HUES6 (cell line): ENCODE measurements at regions not wholly inside any gene's neighbourhood (a gene's known extent, or its start where the extent isn't known, plus 50 kb on each side); places are given as distances from the start of the nearest gene placed in this dataset.

ENCODE experiments used
- H3K27ac ChIP-seq: 2 replicates; pipeline ENCODE4 v1.7.0; 2013; ENCODE audit warnings: low read depth, mild to moderate bottlenecking, low read length, inconsistent platforms
- H3K27me3 ChIP-seq: 2 replicates; pipeline ENCODE4 v1.6.1; 2013; ENCODE audit warnings: low read length; ENCODE audit not compliant: control insufficient read depth, insufficient read depth
- H3K36me3 ChIP-seq: 2 replicates; pipeline ENCODE4 v1.6.1; 2013; ENCODE audit warnings: low read length; ENCODE audit not compliant: control insufficient read depth, insufficient read depth
- H3K4me1 ChIP-seq: 2 replicates; pipeline ENCODE4 v1.6.1; 2013; ENCODE audit warnings: low read length; ENCODE audit not compliant: control insufficient read depth, insufficient read depth
- H3K4me3 ChIP-seq: 2 replicates; pipeline ENCODE4 v1.5.1; 2013; ENCODE audit warnings: low read depth, low read length
- H3K9ac ChIP-seq: one replicate; pipeline ENCODE4 v1.6.1; 2013; ENCODE audit warnings: mild to moderate bottlenecking, low read length
- H3K9me3 ChIP-seq: 2 replicates; pipeline ENCODE4 v1.6.1; 2013; ENCODE audit warnings: low read depth, low read length; ENCODE audit not compliant: control insufficient read depth, insufficient read depth

GRCh38 chr5:28104080-28104479, 1065.7 kb upstream of the CDH9 start:
- no peak overlapping the region for H3K27ac ChIP-seq
- H3K9ac ChIP-seq, result no peak overlapping the region
- H3K36me3 ChIP-seq, result no peaks in the 10 kb centered on the region
- no peaks in the 10 kb centered on the region for H3K9me3 ChIP-seq
- H3K27me3 ChIP-seq, result no peaks in the 10 kb centered on the region
- no peaks in the 10 kb centered on the region for H3K4me1 ChIP-seq
- H3K4me3 ChIP-seq, result no peak overlapping the region

DNA sequence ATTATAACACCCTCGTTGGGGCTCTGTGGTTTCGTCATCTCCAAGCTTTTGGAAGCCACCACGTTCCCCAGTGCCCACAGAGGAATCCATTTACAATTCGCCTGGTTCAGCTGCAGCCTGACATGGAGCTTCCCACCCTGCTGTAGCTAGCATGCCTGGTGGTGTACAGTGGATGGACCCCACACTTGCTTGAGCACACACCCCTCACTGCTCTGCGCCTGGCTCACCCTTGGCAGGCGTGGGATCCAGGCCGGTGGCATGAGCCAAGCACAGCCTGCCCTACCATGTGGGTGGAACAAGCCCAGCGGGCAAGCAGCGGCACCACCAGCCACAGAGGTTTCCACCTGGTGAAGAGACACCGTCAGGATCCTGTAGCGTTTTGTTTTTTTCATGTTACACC, 1045.7 kb upstream of the CDH9 start:
- no peaks in the 10 kb centered on the region for H3K36me3 ChIP-seq
- no peaks in the 10 kb centered on the region for H3K4me1 ChIP-seq
- H3K4me3 ChIP-seq, result no peak overlapping the region
- H3K27ac ChIP-seq, result no peak overlapping the region
- H3K9ac ChIP-seq, result no peak overlapping the region
- H3K9me3 ChIP-seq, result 0 out of 2 replicates have a peak, but pooled peaks cover 2% of the 10 kb centered on the region
- H3K27me3 ChIP-seq, result no peaks in the 10 kb centered on the region

DNA sequence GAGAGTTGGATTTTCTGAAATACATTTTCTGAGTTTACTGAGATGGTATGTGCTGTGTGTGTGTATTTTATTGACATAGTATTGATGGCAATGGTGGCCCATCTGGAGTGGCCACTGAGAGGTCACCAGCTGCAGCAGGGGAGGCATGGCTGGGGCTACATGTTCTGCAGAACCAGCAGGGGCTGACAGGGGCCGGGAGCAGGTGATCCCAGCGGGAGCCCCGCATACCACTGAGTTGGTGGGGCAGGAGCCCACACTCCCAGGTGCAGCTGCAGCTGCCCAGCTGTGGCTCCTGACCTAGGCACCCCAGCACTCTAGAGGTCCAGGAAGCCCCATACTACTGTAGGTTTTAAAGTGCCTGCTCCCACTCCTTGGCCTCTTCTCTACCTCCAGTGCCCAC, 1044.2 kb upstream of the CDH9 start:
- Histone ChIP-seq H3K4me1 (no peaks in the 10 kb centered on the region), H3K9me3 (0 out of 2 replicates have a peak, but pooled peaks cover 2% of the 10 kb centered on the region), H3K9ac (no peak overlapping the region), H3K27me3 (no peaks in the 10 kb centered on the region), H3K4me3 (no peak overlapping the region), H3K27ac (no peak overlapping the region), H3K36me3 (no peaks in the 10 kb centered on the region)

DNA sequence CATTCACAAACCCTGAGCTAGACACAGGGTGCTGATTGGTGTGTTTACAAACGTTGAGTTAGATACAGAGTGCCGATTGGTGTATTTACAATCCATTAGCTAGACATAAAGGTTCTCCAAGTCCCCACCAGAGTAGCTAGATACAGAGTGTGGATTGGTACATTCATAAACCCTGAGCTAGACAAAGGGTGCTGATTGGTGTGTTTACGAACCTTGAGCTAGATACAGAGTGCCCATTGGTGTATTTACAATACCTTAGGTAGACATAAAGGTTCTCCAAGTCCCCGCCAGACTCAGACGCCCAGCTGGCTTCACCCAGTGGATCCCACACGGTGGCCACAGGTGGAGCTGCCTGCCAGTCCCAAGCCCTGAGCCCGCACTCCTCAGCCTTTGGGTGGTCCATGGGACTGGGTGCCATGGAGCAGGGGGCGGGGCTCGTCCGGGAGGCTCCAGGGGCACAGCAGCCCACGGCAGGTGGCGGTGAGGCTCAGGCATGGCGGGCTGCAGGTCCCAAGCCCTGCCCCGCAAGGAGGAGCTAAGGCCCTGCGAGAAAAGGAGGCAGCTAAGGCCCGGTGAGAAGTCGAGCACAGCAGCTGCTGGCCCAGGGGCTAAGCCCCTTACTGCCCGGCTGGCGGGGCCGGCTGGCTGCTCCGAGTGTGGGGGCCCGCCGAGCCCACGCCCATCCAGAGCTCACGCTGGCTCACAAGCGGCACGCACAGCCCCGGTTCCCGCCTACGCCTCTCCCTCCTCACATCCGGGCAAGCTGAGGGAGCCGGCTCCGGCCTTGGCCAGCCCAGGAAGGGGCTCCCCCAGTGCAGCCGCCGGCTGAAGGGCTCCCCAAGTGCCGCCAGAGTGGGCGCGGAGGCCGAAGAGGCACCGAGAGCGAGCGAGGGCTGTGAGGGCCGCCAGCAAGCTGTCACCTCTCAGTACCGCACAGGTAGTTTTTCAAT, 1039.2 kb upstream of the CDH9 start:
- Histone ChIP-seq H3K4me1 (no peaks in the 10 kb centered on the region), H3K9me3 (peaks cover 4% of the 10 kb centered on the region; the same call in 1 of the 2 replicates), H3K9ac (no peak overlapping the region), H3K4me3 (no peak overlapping the region), H3K36me3 (no peaks in the 10 kb centered on the region), H3K27me3 (no peaks in the 10 kb centered on the region), H3K27ac (no peak overlapping the region)

GRCh38 chr5:28066856-28067255, 1028.5 kb upstream of the CDH9 start:
- Histone ChIP-seq H3K4me3 (no peak overlapping the region), H3K27me3 (no peaks in the 10 kb centered on the region), H3K27ac (no peak overlapping the region), H3K9me3 (no peaks in the 10 kb centered on the region), H3K4me1 (no peaks in the 10 kb centered on the region), H3K36me3 (no peaks in the 10 kb centered on the region), H3K9ac (no peak overlapping the region)

GRCh38 chr5:28065656-28066055, 1027.3 kb upstream of the CDH9 start:
- Histone ChIP-seq H3K9me3 (no peaks in the 10 kb centered on the region), H3K4me1 (no peaks in the 10 kb centered on the region), H3K9ac (no peak overlapping the region), H3K36me3 (no peaks in the 10 kb centered on the region), H3K27me3 (no peaks in the 10 kb centered on the region), H3K27ac (no peak overlapping the region), H3K4me3 (no peak overlapping the region)

DNA sequence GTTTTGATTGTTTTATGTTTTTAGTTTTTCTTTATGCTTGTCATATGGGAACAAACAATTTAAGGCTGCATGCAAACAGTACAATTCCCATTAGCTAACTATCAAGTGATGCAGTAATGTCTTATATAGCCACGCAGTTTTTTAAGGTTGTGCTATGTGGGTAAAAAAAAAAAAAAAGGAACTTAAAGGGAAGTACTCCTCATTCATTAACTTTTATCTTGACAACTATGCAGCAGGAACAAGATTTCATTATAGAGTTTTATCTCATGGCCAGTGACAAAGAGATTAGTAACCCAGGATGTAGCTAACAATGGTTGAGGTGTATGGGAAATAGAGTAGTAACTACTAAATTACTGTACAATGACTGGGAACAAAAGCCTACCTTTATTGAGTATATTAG, 1008.2 kb upstream of the CDH9 start:
- Histone ChIP-seq H3K27ac (no peak overlapping the region), H3K4me3 (no peak overlapping the region), H3K27me3 (no peaks in the 10 kb centered on the region), H3K4me1 (no peaks in the 10 kb centered on the region), H3K9ac (no peak overlapping the region), H3K36me3 (no peaks in the 10 kb centered on the region), H3K9me3 (no peaks in the 10 kb centered on the region)

DNA sequence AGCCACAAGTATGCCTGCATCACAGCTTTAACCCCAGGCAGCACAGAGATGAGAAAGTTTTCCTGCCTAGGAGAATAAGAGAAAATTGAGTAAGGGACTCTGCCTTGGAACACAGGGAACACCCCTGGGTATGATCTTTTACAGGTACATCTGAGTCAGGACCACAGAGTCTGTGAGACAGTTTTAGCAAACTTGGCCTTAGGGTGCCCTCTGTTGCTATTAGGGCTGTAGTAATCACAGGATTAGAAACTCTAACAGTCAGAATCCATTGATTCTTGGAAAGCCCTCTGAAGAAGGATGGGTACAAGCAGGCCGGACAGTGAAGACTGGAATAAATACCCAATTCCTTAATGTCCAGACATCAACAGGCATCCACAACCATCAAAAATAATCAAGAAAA, 989.5 kb upstream of the CDH9 start:
- Histone ChIP-seq H3K27ac (no peak overlapping the region), H3K4me1 (no peaks in the 10 kb centered on the region), H3K9ac (no peak overlapping the region), H3K36me3 (no peaks in the 10 kb centered on the region), H3K9me3 (0 out of 2 replicates have a peak, but pooled peaks cover 3% of the 10 kb centered on the region), H3K27me3 (no peaks in the 10 kb centered on the region), H3K4me3 (no peak overlapping the region)

DNA sequence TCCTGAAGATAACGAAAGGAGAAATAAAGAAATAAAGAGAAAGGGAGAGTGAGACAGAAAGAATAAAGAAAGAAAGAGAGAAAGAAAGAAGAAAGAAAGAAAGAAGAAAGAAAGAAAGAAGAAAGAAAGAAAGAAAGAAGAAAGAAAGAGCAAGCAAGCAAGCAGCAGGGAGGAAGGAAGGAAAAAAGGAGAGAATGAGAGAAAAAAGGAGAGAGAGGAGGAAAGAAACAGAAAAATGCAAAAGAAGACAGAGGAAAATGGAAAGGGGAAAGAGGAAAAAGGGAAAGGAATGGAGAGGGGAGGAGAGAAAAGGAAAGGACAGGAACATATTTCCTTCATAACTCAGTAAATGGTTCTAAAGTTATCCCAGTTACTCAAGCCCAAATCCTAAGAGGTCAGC, 978.8 kb upstream of the CDH9 start:
- Histone ChIP-seq H3K36me3 (no peaks in the 10 kb centered on the region), H3K27me3 (no peaks in the 10 kb centered on the region), H3K4me3 (no peak overlapping the region), H3K9me3 (peaks cover 36% of the 10 kb centered on the region), H3K27ac (no peak overlapping the region), H3K4me1 (no peaks in the 10 kb centered on the region), H3K9ac (no peak overlapping the region)

DNA sequence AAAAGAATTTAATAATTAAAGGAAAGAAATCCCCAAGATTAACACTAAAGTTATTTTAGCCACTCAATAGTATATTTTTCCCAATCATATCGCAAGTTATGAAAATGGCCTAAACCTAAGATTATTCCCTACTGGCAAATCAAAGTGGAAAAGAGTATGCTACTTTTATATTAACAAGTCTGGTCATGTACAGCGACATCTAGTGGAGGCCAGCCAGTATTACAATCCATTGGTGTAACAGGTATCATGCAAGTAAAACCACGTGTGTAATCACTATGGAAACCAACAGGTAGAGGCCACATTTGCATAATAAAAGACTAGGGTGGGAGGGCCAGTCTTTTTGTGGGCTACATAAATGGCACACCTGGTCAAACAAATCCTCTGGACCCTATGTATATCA, 976.4 kb upstream of the CDH9 start:
- no peaks in the 10 kb centered on the region for H3K36me3 ChIP-seq
- no peaks in the 10 kb centered on the region for H3K4me1 ChIP-seq
- no peak overlapping the region for H3K4me3 ChIP-seq
- H3K9me3 ChIP-seq, result peaks cover 53% of the 10 kb centered on the region
- no peaks in the 10 kb centered on the region for H3K27me3 ChIP-seq
- no peak overlapping the region for H3K9ac ChIP-seq
- no peak overlapping the region for H3K27ac ChIP-seq

DNA sequence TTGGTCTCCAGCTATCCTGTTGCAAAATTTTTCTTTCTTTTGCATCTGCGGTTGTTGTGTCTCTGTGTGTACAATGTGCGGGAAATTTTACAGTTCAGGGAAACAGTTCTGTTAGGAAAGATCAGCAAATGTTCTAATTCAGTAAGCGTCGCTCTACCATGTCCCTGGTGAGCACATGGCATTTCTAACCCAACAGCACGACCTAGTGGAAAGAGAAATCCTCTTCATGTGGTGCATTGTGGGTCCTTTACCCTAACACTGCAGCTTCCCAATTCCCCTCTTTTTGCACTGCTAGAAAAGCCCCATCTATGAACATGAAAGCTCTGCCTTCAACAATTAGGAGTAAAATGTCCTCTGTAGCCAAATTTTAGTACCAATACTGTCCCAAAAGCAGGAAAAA, 974.2 kb upstream of the CDH9 start:
- Histone ChIP-seq H3K4me1 (no peaks in the 10 kb centered on the region), H3K36me3 (no peaks in the 10 kb centered on the region), H3K9ac (no peak overlapping the region), H3K9me3 (peaks cover 53% of the 10 kb centered on the region), H3K27me3 (no peaks in the 10 kb centered on the region), H3K4me3 (no peak overlapping the region), H3K27ac (no peak overlapping the region)
